ENCODE measurements at regions not wholly inside any gene's neighbourhood (a gene's known extent, or its start where the extent isn't known, plus 50 kb on each side); places are given as distances from the start of the nearest gene placed in this dataset.

DNA sequence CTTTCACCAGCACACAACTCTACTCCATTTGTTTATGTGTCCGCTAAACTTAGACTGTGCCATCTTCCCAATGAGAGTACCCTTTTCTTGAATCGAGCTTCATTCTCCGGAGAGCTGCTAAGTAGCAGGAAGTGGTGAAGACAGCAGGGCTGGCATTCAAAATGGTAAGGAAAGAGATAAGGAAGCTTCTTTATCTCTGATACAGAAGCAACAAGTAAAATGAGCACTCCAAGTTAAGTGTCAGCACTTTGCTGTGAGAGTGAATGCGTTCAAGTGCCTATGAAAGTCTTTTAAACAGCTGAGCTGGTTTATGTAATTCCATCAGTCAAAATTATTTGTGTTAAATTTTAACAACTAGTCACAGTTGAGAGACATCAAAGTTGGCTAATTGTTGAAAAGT lies 386.8 kb upstream of the PTPRD start:
- TF ChIP-seq EZH2 (IDR thresholded peaks at IDR 0.05; ENCODE audit: borderline replicate concordance, low read depth, low read length, severe bottlenecking), result no peak
- TF ChIP-seq, protein P1, sequence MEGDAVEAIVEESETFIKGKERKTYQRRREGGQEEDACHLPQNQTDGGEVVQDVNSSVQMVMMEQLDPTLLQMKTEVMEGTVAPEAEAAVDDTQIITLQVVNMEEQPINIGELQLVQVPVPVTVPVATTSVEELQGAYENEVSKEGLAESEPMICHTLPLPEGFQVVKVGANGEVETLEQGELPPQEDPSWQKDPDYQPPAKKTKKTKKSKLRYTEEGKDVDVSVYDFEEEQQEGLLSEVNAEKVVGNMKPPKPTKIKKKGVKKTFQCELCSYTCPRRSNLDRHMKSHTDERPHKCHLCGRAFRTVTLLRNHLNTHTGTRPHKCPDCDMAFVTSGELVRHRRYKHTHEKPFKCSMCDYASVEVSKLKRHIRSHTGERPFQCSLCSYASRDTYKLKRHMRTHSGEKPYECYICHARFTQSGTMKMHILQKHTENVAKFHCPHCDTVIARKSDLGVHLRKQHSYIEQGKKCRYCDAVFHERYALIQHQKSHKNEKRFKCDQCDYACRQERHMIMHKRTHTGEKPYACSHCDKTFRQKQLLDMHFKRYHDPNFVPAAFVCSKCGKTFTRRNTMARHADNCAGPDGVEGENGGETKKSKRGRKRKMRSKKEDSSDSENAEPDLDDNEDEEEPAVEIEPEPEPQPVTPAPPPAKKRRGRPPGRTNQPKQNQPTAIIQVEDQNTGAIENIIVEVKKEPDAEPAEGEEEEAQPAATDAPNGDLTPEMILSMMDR (IDR thresholded peaks at IDR 0.05; ENCODE audit: borderline replicate concordance, extremely low read depth, low read length, poor library complexity, severe bottlenecking), result no peak
